Esophagus squamous epithelium (tissue), 5 donors: ENCODE measurements at regions not wholly inside any gene's neighbourhood (a gene's known extent, or its start where the extent isn't known, plus 50 kb on each side); places are given as distances from the start of the nearest gene placed in this dataset.
A peak's percentile ranks its signal among the peaks of the same experiment; 100 is the strongest.

Source experiments
- DNase-seq: peaks from one replicate; lab custom pipeline; 2025; lab: John Stamatoyannopoulos, UW
- H3K27ac ChIP-seq, 4 donors: fragments of 200-600 bp; sonication (generic); one replicate each; pipeline ENCODE4 v1.5.1; 2016 to 2019; ENCODE audit warnings: mild to moderate bottlenecking in 1 of 4
- H3K27me3 ChIP-seq, 4 donors: fragments of 200-600 bp; sonication (generic); 1 replicate in 3 of 4; 2 replicates in 1 of 4; pipeline versions ENCODE4 v1.5.1 to v1.6.0; 2017 to 2021; ENCODE audit warnings: antibody characterized with exemption in 1 of 4
- H3K36me3 ChIP-seq, 3 donors: fragments of 200-600 bp; sonication (generic); one replicate each; pipeline ENCODE4 v1.5.1; 2016 to 2019
- H3K4me1 ChIP-seq, 3 donors: fragments of 200-600 bp; sonication (generic); one replicate each; pipeline ENCODE4 v1.5.1; 2017 to 2019
- H3K4me3 ChIP-seq, 4 donors: fragments of 200-600 bp; sonication (generic); 1 replicate in 3 of 4; 2 replicates in 1 of 4; pipeline ENCODE4 v1.5.1; 2016 to 2019; ENCODE audit warnings: mild to moderate bottlenecking in 2 of 4, moderate library complexity in 1 of 4
- H3K9me3 ChIP-seq, 3 donors: fragments of 200-600 bp; sonication (generic); one replicate each; pipeline ENCODE4 v1.5.1; 2016 to 2019
- POLR2A ChIP-seq, 4 donors: fragments of 450-650 bp; IDR thresholded peaks; one replicate each; pipeline ENCODE4 v1.6.1; 2017; ENCODE audit warnings: antibody characterized with exemption in 4 of 4, mild to moderate bottlenecking in 4 of 4, moderate library complexity in 3 of 4
- WGBS, 2 donors: methylation state at CpG; one replicate each; pipeline ENCODE4 v1.1.5; 2018; 5-methylcytosine and 5-hydroxymethylcytosine counted together
- intact Hi-C: fragments of 100-400 bp; cut with DNase I; formaldehyde crosslinking; loops from one replicate; pipeline ENCODE4 v1.15.0; 2022
- TF ChIP-seq, protein P1 (sequence below), 6 experiments: fragments of 450-650 bp in 4 of 6; fragments of 200-600 bp in 2 of 6; sonication (generic) in 2 of 6; IDR thresholded peaks; one replicate each; pipeline ENCODE4 v1.5.1; 2016 to 2019; ENCODE audit warnings: antibody characterized with exemption in 6 of 6, mild to moderate bottlenecking in 4 of 6, moderate library complexity in 4 of 6
- donor health status: DM: yes; HTN: yes; CAD: no.

DNA sequence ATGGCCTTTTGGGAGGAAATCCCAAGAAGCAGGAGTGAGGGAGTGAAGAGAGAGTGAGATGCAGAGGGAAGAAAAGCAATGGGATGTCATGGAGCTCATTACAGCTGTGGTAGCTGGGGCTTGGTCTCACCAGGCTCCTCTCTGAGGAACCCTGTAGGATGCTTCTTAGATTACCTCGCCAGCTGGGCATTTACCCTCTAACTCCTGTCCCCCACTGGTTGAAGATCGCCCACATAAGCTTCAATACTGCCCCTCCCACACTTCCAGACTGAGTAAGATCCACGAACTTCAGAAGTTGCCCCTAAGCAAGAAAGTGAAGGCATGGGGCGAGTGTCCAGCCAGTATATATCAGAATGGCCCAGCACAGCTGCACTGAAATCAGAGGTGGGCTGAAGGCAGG lies 58.1 kb upstream of the SLC35B4 start:
- H3K27ac ChIP-seq = no peak overlapping the region
- DNase-seq = no peak
- peaks cover 0 to 32% (median 11%) of the 10 kb centered on the region in 3 donors for H3K4me1 ChIP-seq
- no peaks in the 10 kb centered on the region for H3K27me3 ChIP-seq
- intact Hi-C loops = no loop called here
- no peaks in the 10 kb centered on the region for H3K9me3 ChIP-seq
- WGBS, 2 donors = 76 to 81% methylated on average over 3 to 4 of the region's 4 CpGs
- H3K4me3 ChIP-seq = no peak overlapping the region
- H3K36me3 ChIP-seq = no peaks in the 10 kb centered on the region
- no peak for TF ChIP-seq POLR2A (IDR thresholded peaks at IDR 0.05)
- TF ChIP-seq, protein P1, sequence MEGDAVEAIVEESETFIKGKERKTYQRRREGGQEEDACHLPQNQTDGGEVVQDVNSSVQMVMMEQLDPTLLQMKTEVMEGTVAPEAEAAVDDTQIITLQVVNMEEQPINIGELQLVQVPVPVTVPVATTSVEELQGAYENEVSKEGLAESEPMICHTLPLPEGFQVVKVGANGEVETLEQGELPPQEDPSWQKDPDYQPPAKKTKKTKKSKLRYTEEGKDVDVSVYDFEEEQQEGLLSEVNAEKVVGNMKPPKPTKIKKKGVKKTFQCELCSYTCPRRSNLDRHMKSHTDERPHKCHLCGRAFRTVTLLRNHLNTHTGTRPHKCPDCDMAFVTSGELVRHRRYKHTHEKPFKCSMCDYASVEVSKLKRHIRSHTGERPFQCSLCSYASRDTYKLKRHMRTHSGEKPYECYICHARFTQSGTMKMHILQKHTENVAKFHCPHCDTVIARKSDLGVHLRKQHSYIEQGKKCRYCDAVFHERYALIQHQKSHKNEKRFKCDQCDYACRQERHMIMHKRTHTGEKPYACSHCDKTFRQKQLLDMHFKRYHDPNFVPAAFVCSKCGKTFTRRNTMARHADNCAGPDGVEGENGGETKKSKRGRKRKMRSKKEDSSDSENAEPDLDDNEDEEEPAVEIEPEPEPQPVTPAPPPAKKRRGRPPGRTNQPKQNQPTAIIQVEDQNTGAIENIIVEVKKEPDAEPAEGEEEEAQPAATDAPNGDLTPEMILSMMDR (IDR thresholded peaks at IDR 0.05) = no peak

DNA sequence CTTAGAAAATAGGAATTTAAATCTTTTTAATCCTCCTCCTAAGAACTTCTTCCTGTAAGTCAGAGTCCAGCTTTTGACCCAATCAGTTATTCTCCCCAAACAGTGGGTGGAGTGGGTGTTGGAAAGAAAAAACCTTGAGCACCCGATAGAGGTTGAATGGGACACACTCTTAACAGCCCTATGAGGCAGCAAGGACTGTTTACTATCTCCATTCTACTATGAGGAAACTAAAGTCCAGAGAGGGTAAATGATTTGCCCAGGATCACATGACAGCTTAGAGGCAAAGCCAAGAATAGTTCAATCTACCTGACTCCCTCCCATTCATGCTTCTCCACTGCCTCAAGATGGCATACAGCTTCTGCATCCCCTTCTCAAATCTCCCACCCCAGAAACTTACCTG lies 57.6 kb upstream of the SLC35B4 start:
- Histone ChIP-seq H3K4me3 (no peak overlapping the region), H3K36me3 (no peaks in the 10 kb centered on the region), H3K27me3 (no peaks in the 10 kb centered on the region), H3K27ac (no peak overlapping the region), H3K9me3 (no peaks in the 10 kb centered on the region), H3K4me1 (peaks cover 3 to 37% (median 16%) of the 10 kb centered on the region in 3 donors)
- 83 to 100% methylated on average over 1 of the region's 1 CpG for WGBS, 2 donors
- intact Hi-C loops = no loop called here
- no peak for TF ChIP-seq POLR2A (IDR thresholded peaks at IDR 0.05)
- TF ChIP-seq, protein P1 (IDR thresholded peaks at IDR 0.05) = no peak
- DNase-seq = no peak

DNA sequence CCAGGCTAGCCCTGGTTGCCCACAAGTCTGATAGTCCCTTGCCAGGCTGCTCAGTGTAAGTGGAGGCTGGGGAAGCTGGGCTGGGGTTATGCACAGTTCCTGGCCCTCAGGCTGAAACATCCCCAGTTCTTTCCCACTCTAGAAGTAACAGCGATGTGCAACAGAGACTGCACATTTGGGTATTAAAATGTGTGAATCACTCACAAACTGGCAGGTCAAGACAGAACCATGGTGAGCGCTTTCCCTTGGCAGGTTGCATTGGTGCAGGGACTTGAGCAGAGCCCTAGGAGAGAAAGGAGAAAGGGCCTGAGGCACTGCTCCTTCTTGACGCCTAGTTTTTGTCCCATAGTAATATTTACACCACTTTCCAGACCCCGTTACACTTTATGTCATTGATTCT lies 56.1 kb upstream of the SLC35B4 start:
- H3K4me3 ChIP-seq = no peak overlapping the region
- DNase-seq = no peak
- intact Hi-C loops = no loop called here
- TF ChIP-seq, protein P1 (IDR thresholded peaks at IDR 0.05) = no peak
- no peak for TF ChIP-seq POLR2A (IDR thresholded peaks at IDR 0.05)
- WGBS, 2 donors = 48 to 71% methylated on average over 4 of the region's 4 CpGs
- H3K36me3 ChIP-seq = no peaks in the 10 kb centered on the region
- no peaks in the 10 kb centered on the region for H3K9me3 ChIP-seq
- no peaks in the 10 kb centered on the region for H3K27me3 ChIP-seq
- peaks cover 6 to 51% (median 20%) of the 10 kb centered on the region in 3 donors for H3K4me1 ChIP-seq
- peak overlapping the region; percentile 5 to 51 (median 26) for H3K27ac ChIP-seq

DNA sequence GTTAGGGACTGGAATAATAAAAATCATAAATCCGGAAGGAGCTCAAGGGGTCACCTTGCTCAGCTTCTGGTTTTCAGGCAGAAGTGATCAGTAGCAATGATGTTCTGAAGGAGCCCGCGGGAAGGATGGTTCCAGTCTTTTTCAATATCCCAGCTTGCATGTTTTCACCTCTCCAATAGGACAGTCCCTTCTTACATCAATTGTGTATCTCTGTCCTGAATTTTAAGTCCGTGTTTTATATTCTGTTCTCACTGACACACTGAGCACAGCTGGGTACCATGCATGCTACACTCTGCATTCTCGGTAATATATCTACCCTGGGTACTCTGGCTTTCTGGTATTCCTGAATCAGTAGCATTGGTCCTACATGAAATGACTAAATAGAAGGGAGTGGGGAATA lies 55.2 kb upstream of the SLC35B4 start:
- Histone ChIP-seq H3K27me3 (no peaks in the 10 kb centered on the region), H3K27ac (no peak overlapping the region), H3K4me3 (no peak overlapping the region), H3K4me1 (peaks cover 6 to 57% (median 20%) of the 10 kb centered on the region in 3 donors), H3K36me3 (no peaks in the 10 kb centered on the region), H3K9me3 (no peaks in the 10 kb centered on the region)
- WGBS, 2 donors = 89 to 92% methylated on average over 5 of the region's 5 CpGs
- DNase-seq = no peak
- TF ChIP-seq, protein P1 (IDR thresholded peaks at IDR 0.05) = no peak
- no peak for TF ChIP-seq POLR2A (IDR thresholded peaks at IDR 0.05)
- intact Hi-C loops = no loop called here

DNA sequence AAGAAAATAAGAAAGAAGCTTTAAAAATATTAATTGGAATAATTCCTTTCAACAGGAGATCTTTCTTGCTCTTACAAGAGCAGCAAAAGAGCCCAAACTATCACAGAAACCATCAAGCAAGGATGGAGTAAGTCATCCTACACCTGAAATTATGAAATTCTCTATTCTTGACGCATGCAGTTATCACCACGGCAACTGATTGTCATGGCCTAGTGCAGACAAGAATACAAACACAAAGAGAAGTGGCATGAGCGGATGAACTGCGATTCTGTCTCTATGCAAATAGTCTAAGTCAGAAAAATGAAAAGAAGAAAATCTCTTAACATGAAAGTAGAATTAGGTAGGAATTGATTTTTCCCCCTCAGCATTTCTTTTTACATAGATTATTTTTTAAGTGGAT lies 54.8 kb upstream of the SLC35B4 start:
- intact Hi-C loops = no loop called here
- no peak for DNase-seq
- 74 to 84% methylated on average over 4 of the region's 4 CpGs for WGBS, 2 donors
- Histone ChIP-seq H3K4me3 (no peak overlapping the region), H3K9me3 (no peaks in the 10 kb centered on the region), H3K36me3 (no peaks in the 10 kb centered on the region), H3K27ac (no peak overlapping the region), H3K27me3 (no peaks in the 10 kb centered on the region), H3K4me1 (peaks cover 6 to 61% (median 20%) of the 10 kb centered on the region in 3 donors)
- TF ChIP-seq, protein P1 (IDR thresholded peaks at IDR 0.05) = no peak
- TF ChIP-seq POLR2A (IDR thresholded peaks at IDR 0.05) = no peak
